Prostate gland (tissue), 2 donors: ENCODE measurements at regions not wholly inside any gene's neighbourhood (a gene's known extent, or its start where the extent isn't known, plus 50 kb on each side); places are given as distances from the start of the nearest gene placed in this dataset.

Experiments
- DNase-seq: peaks from one replicate; pipeline ENCODE4 v3.0.0-alpha.2; 2019; ENCODE audit warnings: low spot score
- H3K27ac ChIP-seq, 2 donors: fragments of 200-600 bp; sonication (generic); 2 replicates each; pipeline ENCODE4 v1.5.1; 2017 to 2019
- H3K27me3 ChIP-seq: fragments of 200-600 bp; sonication (generic); replicated peaks from 2 replicates; pipeline ENCODE4 v1.5.1; 2019; ENCODE audit not compliant: insufficient read depth
- H3K36me3 ChIP-seq, 2 donors: fragments of 200-600 bp; sonication (generic); 1 replicate in 1 of 2; 2 replicates in 1 of 2; pipeline versions ENCODE4 v1.5.1 to v1.8.1; 2017 to 2019
- H3K4me1 ChIP-seq: fragments of 200-600 bp; sonication (generic); replicated peaks from 2 replicates; pipeline ENCODE4 v1.5.1; 2019
- H3K4me3 ChIP-seq, 2 donors: fragments of 200-600 bp; sonication (generic); 2 replicates each; pipeline ENCODE4 v1.5.1; 2017 to 2019
- H3K9me3 ChIP-seq: fragments of 200-600 bp; sonication (generic); 2 replicates; pipeline ENCODE4 v1.5.1; 2017
- CTCF ChIP-seq, 4 experiments: fragments of 200-600 bp in 2 of 4; fragments of 450-650 bp in 2 of 4; sonication (generic) in 2 of 4; IDR thresholded peaks; 1 replicate in 3 of 4; 2 replicates in 1 of 4; pipeline ENCODE4 v1.5.1; 2016 to 2019; ENCODE audit warnings: antibody characterized with exemption in 4 of 4, mild to moderate bottlenecking in 2 of 4, moderate library complexity in 2 of 4
- POLR2A ChIP-seq: fragments of 450-650 bp; IDR thresholded peaks from one replicate; pipeline ENCODE4 v1.6.1; 2016; ENCODE audit warnings: antibody characterized with exemption, mild to moderate bottlenecking
- POLR2AphosphoS5 ChIP-seq: sonication (generic); formaldehyde crosslinking; IDR thresholded peaks from one replicate; pipeline ENCODE4 v1.6.1; 2017; ENCODE audit warnings: antibody characterized with exemption
- WGBS: methylation state at CpG from one replicate; pipeline ENCODE4 v1.1.5; 2018; 5-methylcytosine and 5-hydroxymethylcytosine counted together
- intact Hi-C: fragments of 100-400 bp; cut with DNase I; formaldehyde crosslinking; loops from one replicate; pipeline ENCODE4 v1.14.2; 2022

- DNase-seq, result no peak
- WGBS, result 61% methylated on average over 1 of the region's 1 CpG
- H3K4me3 ChIP-seq, result no peak overlapping the region
- no peaks in the 10 kb centered on the region for H3K4me1 ChIP-seq
- H3K9me3 ChIP-seq, result no peaks in the 10 kb centered on the region
- H3K27me3 ChIP-seq, result no peaks in the 10 kb centered on the region
- no peaks in the 10 kb centered on the region for H3K36me3 ChIP-seq
- intact Hi-C loops, result no loop called here
- TF ChIP-seq CTCF (IDR thresholded peaks at IDR 0.05) (no peak), POLR2AphosphoS5 (no peak)
- no peak overlapping the region for H3K27ac ChIP-seq
Observed at GRCh38 chr4:133997436-133997835, 204.2 kb downstream of the PABPC4L start.

DNA sequence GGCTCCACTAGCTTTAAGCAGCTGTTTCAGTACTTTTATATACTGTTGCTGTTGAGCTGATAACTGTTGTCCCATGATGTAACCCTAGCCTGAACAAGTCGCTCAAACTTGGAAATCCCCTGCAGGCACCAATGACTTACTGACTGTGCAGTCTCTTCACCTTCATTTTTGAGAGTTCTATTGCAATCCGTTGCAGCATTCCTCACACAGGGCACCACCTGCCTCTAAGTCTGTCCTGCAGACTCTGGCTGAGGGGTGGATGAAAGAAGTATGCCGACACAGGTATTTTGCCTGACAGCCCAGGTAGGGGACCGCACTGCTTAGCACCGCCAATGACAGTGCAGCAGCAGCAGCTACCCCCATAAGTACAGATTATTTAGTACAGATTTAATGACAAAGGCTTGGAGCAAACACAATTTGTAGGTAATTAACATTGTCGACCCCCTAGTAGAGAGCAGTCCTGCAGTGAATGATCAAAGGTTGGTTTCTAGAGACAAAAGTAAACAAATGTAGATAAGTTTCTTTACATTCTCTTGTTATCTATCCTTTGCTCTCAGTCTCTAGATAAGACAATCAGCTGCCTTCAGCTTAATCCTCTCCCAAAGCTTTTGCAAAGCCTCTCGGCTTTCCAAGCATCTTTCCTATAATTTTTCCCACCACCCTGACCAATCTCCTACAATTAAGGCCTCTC lies 205.0 kb downstream of the PABPC4L start:
- Histone ChIP-seq H3K36me3 (no peaks in the 10 kb centered on the region), H3K27me3 (no peaks in the 10 kb centered on the region), H3K9me3 (no peaks in the 10 kb centered on the region), H3K4me1 (no peaks in the 10 kb centered on the region), H3K4me3 (no peak overlapping the region), H3K27ac (no peak overlapping the region)
- TF ChIP-seq POLR2A (no peak), CTCF (IDR thresholded peaks at IDR 0.05) (no peak), POLR2AphosphoS5 (no peak)
- intact Hi-C loops, result no loop called here
- DNase-seq, result no peak
- WGBS, result 85% methylated on average over 7 of the region's 7 CpGs

DNA sequence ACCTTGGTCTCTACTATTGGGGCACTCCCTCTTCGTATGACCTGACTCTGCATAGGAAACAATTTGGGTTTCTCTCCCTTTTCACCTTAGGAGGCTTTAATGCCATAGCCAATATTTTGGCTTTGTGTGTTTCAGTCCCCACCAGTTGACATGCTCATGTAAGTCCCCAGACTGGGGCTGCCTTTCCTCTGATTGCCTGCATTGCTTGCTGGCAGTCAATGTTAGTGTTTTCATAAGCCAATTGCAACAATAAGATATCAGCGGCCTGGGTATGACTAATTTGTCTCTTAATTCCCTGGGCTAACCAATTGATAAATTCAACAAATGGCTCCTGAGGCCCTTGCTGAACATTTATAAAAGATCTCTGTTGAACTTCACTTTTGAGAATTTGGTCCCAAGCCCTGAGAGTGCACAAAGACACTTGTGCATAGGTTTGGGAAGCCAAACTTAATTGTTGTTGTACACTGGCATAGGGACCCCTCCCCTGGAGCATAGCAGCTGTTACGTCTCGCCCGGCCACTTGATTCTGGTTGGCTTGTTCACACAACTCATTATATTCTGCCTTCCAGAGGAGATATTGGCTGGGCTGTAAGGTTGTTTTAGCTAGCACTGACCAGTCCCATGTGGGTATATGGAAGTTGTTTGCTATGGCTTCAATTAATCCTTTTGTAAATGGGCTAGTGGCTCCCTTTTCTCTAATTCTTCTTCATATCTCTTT lies 206.2 kb downstream of the PABPC4L start:
- DNase-seq, result no peak
- whole genome bisulfite sequencing, result 95% methylated on average over 5 of the region's 5 CpGs
- Histone ChIP-seq H3K36me3 (no peaks in the 10 kb centered on the region), H3K27me3 (no peaks in the 10 kb centered on the region), H3K4me3 (no peak overlapping the region), H3K9me3 (no peaks in the 10 kb centered on the region), H3K27ac (no peak overlapping the region), H3K4me1 (no peaks in the 10 kb centered on the region)
- no peak for TF ChIP-seq CTCF (IDR thresholded peaks at IDR 0.05)
- TF ChIP-seq POLR2AphosphoS5, result no peak
- TF ChIP-seq POLR2A, result no peak
- intact Hi-C loops, result no loop called here

GRCh38 chr4:133982533-133983224 lies 218.9 kb downstream of the PABPC4L start:
- intact Hi-C loops, result no loop called here
- Histone ChIP-seq H3K36me3 (no peaks in the 10 kb centered on the region), H3K9me3 (no peaks in the 10 kb centered on the region), H3K4me3 (no peak overlapping the region), H3K4me1 (no peaks in the 10 kb centered on the region), H3K27me3 (no peaks in the 10 kb centered on the region), H3K27ac (no peak overlapping the region)
- WGBS, result 14% methylated on average over 1 of the region's 1 CpG
- TF ChIP-seq POLR2A, result no peak
- no peak for TF ChIP-seq POLR2AphosphoS5
- no peak for TF ChIP-seq CTCF (IDR thresholded peaks at IDR 0.05)
- DNase-seq, result no peak
